NB4 (cell line): ENCODE measurements at regions not wholly inside any gene's neighbourhood (a gene's known extent, or its start where the extent isn't known, plus 50 kb on each side); places are given as distances from the start of the nearest gene placed in this dataset.
"Not testable (repeated sequence)": the region's sequence is repeated elsewhere in the genome, so short reads cannot be mapped to it uniquely, and the experiment has no call there.

Experiments
- DNase-seq: peaks from one replicate; pipeline ENCODE4 v3.0.0; 2010; ENCODE audit warnings: low read depth
- H3K4me3 ChIP-seq: one replicate; pipeline ENCODE4 v1.5.1; 2011; ENCODE audit warnings: mild to moderate bottlenecking, low read depth, low read length, moderate library complexity
- CTCF ChIP-seq: IDR thresholded peaks from one replicate; pipeline ENCODE4 v1.5.1; 2012; ENCODE audit warnings: low read depth, low read length
- MAX ChIP-seq: IDR thresholded peaks from 2 replicates; pipeline ENCODE4 v1.6.1; 2011; ENCODE audit warnings: low read depth, low read length
- MYC ChIP-seq: IDR thresholded peaks from 2 replicates; pipeline ENCODE4 v1.6.1; 2011; ENCODE audit warnings: low read depth, low read length
- POLR2A ChIP-seq: IDR thresholded peaks from 2 replicates; pipeline ENCODE4 v1.6.1; 2011; ENCODE audit warnings: mild to moderate bottlenecking; ENCODE audit not compliant: insufficient read length; ENCODE audit errors: extremely low read depth

DNA sequence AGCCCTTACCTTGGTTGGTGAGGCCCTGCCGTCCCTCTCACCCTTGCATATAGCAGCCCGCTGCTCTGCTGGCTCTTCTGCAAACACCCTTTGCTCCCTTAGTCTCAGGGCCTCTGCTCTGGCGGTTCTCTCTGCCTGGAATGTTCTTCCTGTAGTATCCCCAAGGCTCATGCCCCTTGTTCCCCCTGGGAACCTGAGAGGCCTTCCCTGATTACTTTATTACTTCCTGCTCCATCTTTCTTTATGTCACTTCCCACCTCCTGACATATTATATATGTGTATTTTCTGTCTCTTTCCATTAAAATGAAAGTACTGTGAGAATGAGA lies 73.9 kb upstream of the SPRY4 start:
- H3K4me3 ChIP-seq = no peak overlapping the region
- DNase-seq = no peak
- TF ChIP-seq POLR2A = no peak
- no peak for TF ChIP-seq MAX
- no peak for TF ChIP-seq MYC
- TF ChIP-seq CTCF = no peak

DNA sequence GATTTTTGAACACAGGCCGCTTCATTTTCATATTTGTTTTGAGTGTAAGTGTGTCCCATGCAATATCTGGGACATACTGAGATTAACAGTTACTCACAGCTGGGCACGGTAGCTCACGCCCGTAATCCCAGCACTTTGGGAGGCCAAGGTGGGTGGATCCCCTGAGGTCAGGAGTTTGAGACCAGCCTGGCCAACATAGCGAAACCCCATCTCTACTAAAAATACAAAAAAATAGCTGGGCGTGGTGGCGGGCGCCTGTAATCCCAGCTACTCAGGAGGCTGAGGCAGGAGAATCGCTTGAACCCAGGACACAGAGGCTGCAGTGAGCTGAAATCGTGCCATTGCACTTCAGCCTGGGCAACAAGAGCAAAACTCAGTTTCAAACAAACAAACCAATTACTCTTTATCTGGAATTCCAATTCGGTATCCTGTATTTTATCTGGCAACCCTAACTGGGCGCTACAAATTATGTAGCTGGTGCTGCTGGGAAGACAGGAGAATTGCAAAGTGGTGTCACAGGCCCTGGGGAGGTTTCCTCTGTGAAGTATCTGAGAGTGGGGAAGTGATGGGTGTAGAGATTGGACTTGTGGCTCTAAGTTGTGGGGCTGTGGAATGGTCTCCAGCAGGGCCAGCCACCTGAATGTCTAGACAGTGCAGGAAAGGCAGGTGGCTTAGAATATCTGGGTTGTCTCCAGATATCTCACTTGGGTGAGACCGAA lies 73.3 kb upstream of the SPRY4 start:
- not testable (repeated sequence) for DNase-seq, H3K4me3 ChIP-seq

- no peak overlapping the region for H3K4me3 ChIP-seq
- TF ChIP-seq POLR2A (no peak), MYC (no peak), CTCF (no peak), MAX (no peak)
- no peak for DNase-seq
These were observed 72.4 kb upstream of the SPRY4 start for GRCh38 chr5:142397178-142397577.

DNA sequence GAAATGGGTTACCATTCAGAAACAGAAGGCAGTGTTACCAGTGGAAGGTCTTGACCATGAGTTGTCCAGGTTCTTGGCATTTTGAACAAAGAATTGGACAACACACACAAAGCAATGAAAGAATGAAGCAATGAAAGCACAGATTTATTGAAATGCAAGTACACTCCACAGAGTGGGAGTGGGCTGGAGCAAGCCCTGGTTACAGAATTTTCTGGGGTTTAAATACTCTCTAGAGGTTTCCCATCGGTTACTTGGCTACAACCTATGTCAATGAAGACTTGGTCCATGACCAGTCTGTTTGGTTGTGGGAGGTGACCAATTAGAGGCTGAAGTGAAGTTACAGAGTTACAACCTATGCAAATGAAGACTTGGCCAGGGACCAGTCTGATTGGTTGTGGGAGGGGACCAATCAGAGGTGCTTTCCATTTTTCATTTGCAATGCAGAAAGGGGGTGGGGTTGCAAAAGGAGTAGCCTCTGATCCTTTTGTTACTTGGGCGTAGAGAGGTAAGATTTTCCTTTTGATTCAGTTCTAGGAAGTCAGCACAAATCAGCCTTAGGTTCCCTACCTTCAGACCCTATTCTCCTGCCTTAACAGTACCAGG lies 71.7 kb upstream of the SPRY4 start:
- TF ChIP-seq MAX (no peak), POLR2A (no peak), MYC (no peak), CTCF (no peak)
- no peak overlapping the region for H3K4me3 ChIP-seq
- no peak for DNase-seq

DNA sequence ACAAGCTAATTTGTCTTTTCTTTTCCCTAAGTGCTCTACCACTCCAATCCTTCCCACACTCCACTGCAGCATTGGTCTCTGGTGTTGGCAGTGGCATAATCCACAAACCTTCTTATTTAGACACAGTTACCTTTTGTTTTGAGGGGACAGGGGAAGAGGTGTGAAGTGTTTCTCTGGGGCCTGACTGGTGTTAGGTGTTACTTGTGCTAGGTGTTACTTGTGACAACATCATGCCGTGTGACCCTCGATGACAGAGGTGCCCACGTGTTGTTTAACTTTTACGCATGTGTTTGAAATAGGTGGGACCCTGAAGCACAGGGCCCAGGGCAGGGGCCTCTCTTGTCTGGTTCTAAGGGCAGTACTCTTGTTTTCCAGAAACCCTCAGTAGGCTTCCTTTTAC lies 70.5 kb upstream of the SPRY4 start:
- DNase-seq = no peak
- no peak overlapping the region for H3K4me3 ChIP-seq
- TF ChIP-seq POLR2A (no peak), MAX (no peak), CTCF (no peak), MYC (no peak)

DNA sequence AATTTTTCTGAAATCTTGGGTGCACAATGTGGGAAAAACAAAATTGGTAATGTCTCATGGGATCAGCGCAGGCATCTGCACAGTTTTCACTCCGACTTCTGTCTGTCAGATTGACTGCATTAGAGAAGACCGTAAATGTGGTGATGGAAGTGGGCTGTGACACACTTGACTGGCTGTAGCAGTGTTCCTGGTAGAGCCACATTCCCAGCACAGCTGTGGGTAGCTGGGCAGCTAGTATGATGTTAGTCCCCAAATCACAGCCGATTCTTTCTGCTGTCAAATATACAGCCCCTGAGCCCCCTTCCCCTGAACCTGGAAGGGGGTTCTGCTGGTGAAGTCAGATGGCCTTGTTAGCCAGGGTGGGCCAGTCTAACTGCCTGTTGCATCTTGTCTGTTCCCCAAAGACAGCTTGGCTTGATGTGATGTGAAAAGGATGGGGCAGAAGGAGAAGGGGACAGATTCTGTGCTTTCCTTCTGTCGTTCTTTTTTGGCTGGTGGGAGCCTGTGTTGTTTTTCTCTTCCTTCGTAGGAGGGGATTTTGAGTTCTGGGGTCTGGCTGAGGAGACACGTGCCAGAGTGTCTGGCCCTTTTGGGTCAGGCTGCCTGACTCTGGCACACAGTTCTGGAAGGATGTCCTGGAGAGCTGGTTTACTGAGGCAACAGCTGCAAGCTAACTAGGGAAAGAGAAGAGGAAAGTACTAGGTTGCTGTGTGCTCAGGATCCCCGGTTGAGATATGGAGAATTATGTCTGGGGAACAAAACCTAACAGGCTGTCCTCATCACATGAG lies 66.4 kb upstream of the SPRY4 start:
- no peak for TF ChIP-seq POLR2A
- H3K4me3 ChIP-seq = no peak overlapping the region
- no peak for DNase-seq
